Stimulated activated CD4-positive, alpha-beta T cell treated with anti-CD3 and anti-CD28 coated beads, Interleukin-15, amount 100 ng/mL, for 24 hours (primary cell): ENCODE measurements at regions not wholly inside any gene's neighbourhood (a gene's known extent, or its start where the extent isn't known, plus 50 kb on each side); places are given as distances from the start of the nearest gene placed in this dataset.
"Not testable (repeated sequence)": the region's sequence is repeated elsewhere in the genome, so short reads cannot be mapped to it uniquely, and the experiment has no call there.

ENCODE experiments used
- DNase-seq: peaks from one replicate; pipeline ENCODE4 v3.0.0-alpha.2; 2020

DNA sequence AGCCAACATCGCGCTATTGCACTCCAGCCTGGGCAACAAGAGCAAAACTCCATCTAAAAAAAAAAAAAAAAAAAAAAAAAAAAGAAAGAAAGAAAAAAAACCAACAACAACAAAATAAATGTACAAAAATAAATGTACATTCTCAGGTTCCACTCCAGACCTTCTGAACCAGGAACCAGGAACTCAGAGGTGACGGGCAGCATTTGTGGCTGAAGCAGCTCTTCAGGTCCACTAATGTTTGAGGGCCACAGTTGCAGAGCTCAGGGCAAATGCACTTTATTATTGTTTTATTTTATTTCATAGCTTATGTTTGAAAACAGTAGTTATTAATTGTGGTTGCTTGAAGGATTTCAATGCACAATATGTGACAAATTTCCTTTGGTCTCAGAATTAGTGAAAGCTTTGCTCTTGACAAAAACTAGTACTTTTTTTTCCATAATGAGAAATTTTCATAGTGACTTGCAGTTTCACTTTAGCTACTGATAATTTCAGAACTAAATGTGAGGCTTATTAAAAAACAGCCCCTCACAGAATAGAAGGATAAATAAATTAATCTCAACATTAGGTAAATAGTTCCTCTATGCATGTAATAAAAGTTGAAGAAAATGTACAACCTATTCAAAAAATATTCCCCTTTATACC lies 378.4 kb upstream of the SPHKAP start:
- DNase-seq = no peak

DNA sequence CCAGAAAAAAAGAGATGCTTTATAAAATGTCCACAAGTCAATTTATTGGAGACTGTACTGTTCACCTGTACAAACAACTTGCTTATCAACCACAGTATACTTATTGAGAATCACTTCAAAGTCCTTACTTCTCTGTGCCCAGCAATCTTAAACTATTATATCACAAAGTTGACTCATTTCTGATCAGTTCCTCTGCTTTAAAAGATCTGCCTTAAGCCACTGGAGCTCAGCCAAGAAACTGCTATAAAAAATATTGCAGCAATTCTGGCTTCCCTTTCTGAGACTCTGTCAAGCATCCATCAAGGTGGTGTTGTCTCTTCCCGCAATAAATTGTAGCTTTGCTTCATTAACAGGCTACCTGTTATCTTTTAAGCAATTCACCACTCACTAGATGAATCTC lies 375.2 kb upstream of the SPHKAP start:
- DNase-seq = no peak

DNA sequence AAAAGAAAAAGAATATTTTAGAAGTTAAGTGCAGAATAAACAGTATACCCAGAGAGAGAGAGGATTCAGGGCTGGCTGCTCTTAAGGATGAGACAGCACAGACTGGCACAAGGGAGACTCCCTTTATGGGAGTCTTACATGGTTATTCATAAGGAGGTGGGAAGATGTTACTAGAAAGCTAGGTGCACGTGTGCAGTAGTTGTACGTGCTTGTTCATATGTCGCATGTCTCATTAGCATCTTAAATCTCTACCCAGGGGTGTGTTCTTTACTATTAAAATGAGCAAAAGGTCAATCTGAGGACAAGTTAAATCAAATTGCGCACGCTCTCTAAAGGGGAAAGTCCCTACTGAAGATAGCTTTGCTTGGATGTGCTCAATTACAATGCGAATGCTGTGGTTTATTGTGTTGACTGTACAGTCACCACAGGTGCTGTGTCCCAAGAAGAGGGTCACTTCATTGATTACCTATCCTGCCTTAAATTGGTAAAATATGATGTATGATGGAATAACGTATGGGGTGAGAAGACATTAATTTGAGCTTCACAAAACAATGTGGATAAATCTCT lies 368.0 kb upstream of the SPHKAP start:
- no peak for DNase-seq

DNA sequence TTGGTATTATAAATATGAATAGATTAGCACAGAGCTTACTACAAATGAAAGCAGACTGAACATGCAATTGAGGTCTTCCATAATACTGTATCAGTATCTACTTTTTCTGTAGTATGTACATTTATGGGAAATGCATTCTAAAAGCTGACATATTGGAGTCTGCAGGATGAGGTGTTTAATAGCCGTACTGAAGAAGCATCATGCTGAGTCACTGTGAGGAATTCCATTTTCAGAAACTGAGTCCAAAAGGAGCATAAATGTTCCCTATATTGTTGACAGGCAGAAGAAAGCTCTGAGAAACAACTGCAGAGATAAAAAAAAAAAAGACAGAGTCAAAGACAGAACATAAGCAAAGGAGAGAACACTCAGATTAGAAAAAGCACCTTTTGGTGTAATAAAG lies 366.7 kb upstream of the SPHKAP start:
- DNase-seq = no peak

DNA sequence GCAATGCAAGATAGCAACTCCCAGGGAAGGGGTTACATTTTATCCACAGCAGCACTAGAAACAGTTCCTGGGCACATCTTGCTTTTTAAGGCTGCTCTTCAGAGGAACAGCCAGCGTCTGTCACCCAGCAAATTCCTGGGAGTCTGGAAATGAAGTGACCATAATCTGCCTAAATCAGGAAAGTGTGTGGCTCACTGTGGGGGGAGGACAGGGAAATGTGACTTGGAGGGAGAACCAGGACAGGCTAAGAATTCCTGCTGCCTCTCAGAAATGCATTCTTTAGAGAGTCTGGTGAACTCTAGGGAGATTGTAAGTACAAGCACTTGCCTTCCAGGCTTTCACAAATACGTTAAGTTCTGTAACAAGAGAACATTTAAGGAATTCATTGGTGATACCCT lies 364.3 kb upstream of the SPHKAP start:
- no peak for DNase-seq

DNA sequence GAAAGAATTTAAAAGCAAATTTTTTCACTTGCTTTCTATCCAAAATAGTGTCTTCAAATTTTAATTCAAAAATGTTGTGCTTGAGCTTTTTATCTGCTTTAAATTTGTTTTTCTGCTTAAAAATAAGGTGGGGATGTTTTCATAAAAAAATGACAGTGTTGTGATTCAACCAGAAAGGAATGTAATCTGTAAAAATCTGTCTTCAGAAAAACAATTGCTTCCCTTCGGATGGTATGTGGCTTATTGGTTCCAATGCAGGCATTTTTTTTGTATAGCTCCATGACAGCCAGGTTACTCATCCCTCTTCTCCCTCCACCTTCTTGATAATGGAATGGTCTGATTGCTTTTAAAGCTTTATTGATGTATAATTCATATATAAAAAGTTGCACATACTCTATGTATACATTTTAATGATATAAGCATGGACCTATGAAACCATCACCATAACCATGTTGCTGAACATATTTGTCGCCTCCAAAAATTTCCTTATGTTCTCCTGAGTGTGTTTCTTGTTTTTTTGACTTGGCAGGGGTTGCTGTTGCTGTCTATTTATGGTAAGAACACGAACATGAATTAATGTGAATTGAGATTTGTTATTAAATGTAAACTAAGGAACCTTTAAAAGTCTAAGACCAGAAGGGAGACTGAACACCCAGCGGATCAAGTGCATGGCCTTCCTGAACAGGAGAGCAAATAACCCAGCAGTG lies 363.7 kb upstream of the SPHKAP start:
- DNase-seq = no peak

DNA sequence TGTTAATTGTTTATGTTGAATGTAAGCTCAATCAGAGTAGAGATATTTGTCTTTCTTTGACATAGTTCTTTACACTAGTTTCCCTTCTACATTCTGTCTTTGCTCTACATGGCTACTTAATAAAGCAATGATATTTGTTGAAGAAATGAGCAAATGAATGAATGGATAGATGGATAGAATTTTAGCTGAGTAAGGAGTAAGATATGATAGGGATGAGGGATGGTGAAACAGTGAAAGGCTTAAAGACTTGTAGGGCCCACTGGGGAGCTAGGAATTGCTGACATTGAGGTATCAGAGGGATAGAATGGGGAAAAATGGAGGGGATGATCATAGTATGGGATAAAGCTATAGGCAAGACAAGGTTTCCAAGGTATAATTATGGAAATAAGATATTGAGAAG lies 361.6 kb upstream of the SPHKAP start:
- DNase-seq = no peak

DNA sequence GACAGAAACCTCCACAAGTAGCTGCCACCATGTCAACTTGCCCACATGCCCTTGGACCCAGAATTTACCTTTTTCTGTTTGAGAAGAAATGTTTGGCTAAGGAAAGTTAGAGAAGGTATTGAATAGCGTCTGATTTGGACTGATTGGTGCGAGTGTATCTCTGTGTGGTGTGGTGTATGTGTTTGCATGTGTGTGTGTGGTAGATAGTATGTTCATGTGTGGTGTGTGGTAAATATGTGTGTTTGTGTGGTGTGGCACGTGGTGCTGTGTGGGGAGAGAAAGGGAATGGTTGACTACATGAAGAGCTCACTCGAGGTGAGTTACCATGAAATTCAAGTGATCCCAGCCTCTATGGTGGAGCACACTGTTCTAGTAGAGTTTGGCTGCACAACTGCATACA lies 360.8 kb upstream of the SPHKAP start:
- no peak for DNase-seq

DNA sequence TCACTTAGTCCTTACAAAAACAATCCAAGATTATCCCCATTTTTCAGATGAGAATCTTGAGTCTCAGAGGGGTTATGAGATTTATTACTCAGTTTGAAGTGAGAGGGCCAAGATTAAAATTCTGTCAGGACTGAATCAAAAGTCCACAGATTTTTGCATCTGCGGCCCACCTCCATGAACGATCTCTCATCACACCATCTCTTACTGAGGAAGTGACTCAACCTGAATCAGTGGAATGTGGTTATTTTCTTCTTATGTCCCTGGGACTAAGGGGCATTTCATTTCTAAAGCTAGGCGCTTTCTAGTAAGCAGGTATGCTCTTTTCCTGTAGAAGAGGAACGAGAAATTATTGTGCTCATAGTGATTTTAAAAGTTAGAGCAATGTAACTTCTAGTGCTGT lies 360.3 kb upstream of the SPHKAP start:
- no peak for DNase-seq

DNA sequence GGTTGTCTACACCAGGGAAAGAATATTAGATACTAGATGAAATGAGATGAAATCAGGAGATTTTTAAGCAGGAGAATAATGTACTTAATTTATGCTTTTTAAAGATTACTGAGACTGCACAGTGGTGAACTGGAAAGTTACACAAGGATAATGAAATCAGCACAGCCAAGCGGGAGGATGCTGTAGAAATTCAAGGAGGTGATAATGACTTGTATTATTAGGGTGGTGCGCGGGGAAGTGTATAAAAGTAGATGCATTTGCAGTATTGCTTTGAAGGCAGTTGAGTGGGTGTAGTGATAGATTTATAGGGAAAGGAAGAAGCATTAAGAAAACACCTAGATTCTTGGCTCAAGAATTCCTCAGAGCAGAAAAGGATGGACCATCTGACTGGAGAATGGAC lies 359.5 kb upstream of the SPHKAP start:
- no peak for DNase-seq

DNA sequence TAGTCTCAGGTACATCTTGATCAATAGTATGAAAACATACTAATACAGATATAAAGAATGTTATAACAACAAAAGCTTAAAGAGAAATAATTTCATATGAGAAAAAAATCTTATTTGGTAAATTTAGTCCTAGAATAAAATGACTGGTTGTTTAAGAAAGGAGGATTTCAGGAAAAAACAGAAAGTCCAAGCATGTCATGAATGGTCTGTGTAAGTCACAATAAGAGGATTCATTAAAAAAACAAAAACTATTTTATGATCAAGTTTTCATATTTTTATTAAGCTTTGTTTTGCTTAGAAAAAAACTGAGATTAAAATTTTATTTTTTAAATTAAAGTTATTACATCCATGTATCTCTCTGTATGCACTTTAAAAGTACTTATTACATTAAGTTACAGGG lies 353.9 kb upstream of the SPHKAP start:
- DNase-seq = no peak

DNA sequence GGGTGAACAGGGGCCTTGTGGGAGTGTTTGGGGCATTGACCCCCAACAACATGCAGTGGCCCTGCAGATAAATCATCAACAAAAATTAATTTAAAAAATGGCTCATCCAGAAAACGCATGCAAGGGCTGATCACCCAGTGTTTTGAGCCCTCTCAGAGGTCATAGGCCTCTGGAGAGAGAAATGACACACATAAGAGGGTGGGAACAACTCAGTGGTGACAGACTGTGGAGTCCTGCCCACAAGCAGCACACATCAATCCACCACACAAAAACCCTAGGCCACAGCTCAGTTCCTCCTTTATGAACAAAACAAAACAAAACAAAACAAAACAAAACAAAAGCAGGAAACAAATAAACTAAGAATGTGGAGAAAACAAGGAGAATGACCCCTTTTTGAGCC lies 351.7 kb upstream of the SPHKAP start:
- no peak for DNase-seq

DNA sequence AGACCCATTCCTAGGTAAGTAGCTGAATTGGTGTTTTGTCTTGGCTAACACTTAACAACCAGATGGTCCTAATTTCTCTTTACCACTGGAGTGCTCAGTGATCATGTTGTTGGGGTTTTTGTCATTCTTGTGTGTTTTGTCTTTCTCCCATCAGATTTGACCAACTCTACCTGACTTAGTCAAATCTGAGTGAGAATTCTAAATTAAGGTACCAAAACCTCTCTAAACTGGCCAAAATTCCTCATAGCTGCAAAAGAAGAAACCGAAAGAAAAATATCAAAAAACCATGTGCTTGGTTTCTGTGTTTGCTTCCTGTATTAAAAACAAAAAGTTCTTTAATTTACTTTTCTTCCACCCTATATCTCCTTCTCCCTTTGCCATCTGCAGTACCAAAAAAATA lies 350.7 kb upstream of the SPHKAP start:
- no peak for DNase-seq

DNA sequence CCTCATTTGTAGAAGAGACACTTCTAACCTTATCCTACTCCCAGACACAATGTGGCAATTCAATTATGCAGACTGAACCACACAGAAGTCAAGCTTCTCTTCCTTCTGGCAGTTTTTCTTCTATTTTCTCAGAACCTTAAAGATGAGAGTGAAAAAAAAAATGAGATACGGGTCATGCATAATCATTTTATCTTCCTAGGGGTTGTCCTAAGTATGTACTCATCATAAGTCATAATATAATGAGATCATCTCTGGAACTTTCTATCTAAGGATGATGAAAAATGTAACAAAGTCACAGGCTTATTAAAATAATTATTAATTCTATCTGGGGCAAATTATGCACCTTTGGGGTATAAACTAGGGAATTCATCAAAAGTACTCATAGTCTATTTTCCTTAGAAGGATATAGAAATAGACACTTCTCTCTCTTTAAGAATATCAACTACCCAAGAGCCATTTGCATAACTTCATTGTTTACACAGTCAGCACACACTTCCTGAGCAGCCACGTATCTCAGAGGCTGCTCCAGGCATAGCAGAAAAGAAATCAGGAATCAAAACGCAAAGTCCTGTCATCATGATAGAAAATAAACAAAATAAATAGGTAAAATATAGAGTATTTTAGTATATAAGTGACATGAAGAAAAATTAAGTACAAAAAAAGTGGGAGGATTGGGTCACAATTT lies 345.9 kb upstream of the SPHKAP start:
- no peak for DNase-seq

DNA sequence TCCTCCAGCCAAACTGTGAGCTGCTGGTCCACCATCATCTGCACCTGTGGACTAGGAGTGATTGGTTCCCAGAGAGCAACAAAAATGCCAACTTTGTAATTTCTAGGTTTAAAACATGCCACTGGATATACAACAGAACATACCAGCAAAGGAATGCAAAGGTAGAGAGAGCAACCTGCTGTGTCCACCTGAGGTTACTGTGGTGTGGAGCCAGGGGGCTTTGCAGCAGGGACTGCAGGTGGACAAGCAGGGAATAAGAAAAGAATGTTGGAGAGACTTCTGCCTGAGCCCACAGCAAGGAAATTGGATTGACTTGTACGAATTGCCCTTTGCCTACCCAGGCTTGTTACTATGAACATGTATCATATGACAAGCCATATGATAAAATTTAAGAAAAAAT lies 345.2 kb upstream of the SPHKAP start:
- DNase-seq = no peak

DNA sequence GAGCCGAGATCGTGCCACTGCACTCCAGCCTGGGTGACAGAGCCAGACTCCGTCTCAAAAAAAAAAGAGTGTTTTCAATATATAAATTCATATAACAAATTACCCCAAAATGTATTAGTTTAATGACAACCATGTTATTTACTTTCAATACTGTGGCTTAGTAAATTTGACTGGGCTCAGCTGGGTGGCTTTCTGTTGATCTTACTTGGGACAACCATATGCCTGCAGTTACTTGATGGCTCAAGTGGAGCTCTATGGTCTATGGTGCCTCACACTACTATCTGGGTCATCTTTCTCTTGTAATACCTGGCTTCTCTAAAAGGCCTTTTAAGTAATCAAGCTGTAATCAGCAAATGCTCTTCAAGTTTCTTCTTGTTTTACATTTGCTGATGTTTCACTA lies 341.5 kb upstream of the SPHKAP start:
- DNase-seq = no peak

DNA sequence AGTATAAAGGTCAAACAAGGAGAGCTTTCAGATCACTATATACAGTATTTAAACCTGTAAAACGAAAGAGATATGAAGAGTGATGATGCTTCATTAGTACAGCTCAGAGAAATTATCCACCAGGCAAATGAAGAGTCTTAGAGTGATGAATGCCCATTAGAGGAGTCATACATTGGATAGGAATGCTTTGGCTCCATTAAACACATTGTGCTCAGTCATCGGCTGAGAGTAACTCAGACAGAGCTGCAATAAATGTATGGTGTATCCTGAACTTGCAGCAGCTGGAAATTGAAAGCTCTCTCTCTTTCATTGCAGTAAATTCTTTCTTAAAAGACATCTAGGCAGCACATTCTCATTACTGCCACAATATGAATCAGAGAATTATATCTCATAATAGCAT lies 340.8 kb upstream of the SPHKAP start:
- no peak for DNase-seq

DNA sequence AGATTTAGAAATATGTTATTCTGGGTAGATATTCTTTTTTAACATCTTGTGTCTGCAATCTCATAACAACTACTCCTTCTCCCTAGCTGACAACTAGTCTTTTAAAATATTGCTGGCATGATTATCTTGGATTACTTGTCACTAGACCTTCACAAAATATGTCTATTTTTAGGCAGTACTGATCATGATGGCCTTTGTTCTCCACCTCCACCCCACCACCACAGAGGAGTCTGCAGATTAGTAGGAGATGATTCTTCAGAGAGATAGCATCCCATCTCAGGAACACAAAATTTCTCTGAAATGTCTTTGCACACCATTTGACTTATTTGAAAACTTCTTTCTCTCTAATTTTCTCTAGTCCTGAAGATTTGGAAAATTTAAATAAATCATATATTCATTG lies 338.1 kb upstream of the SPHKAP start:
- DNase-seq = no peak

DNA sequence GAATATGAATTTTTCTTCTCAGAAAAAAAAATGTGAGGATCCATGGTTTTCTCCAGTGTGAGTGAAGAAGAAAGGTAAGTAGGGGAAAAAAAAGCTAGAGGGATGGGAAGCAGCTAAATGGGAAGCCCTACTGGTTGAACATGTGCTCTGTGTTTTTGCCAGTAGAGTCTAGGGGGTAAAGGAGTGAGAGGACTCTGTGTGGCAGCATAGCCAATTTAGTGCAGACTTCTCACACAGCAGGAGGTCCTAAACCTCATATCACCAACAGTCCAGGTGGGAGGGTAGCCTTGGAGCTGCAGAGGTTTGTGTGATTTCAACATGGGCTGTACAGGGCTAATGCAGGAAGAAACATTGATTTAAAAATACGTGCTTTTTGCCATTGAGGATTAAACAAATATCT lies 334.5 kb upstream of the SPHKAP start:
- no peak for DNase-seq

DNA sequence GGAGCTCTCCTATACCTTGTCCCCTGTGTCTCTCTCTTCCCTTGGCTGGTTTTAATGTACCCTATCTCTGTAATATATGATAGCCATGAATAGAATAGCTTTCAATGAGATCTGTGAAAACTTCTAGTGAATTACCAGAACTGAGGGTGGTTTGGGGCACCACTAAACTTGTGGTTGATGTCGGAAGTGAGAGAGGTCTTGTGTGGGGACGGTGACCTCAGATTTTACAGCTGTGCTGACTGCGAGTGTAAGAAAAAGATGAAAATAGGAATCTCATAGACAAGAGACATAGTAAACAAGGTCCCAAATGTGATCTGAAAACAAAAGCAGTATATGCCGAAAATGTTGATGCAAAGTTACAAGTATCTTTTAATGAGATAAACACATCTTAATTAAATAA lies 332.0 kb upstream of the SPHKAP start:
- not testable (repeated sequence) for DNase-seq

DNA sequence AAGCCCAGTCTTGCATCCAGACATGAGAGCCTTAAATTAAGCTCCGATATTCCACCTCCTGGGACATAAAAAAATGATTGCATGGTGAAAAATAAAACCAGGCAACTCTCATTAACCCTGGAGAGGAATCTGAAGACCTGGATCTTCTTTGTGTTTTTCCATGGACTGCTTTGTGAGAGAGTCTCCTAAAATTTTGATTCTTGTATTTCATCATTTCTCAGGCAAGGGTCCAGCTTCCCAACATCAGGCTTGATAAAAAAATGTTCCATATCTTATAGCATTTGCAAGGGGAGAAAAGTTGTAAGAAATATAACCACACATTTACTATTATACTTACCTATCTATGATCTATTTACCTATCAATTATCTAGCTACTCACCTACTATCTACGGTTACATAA lies 327.5 kb upstream of the SPHKAP start:
- no peak for DNase-seq

DNA sequence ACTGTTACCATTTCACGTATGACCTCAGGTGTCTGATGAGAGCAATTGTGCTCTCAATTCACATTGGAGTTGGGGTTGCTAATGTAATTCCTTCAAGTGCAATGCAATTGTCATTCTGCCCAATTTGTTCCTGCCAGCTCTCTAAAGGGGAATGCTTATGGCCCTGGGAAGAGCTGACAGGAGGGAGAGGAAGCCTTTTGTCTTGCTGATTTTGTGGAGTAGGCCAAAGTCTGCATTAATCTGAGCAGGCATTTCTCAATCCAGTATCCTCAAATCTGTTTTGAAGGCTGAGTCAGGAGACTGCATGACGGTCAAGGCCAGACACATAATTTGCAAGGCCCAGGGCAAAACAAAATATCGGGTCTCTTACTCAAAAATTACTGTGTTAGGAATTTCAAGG lies 326.4 kb upstream of the SPHKAP start:
- no peak for DNase-seq

DNA sequence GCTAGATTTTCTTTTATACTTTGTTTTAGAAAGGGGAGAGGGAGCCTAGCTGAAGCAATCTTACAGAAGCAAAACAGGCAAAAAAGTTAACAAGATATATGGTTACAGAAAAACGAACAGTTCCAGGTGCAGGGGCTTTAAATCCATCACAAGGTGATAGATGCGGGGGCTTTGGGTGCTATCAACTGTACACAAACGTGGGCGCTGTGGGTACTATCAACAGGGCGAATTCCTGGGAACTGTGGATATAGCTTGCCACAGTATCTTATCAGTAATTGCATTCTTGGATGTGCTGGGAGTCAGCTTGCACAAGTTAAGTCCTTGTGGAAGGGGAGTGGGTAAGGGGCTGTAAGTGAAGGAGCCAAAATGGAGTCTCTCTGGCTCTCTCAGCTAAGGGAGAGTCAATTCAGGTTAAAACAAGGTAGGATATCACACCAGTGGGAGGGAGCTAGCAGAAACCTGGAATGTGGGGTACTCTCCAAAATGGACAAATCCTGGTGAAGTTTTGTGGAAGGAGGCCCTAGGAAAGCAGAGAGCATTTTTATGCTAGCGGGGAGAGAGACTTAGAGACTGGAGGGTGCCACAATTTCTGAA lies 325.8 kb upstream of the SPHKAP start:
- no peak for DNase-seq

DNA sequence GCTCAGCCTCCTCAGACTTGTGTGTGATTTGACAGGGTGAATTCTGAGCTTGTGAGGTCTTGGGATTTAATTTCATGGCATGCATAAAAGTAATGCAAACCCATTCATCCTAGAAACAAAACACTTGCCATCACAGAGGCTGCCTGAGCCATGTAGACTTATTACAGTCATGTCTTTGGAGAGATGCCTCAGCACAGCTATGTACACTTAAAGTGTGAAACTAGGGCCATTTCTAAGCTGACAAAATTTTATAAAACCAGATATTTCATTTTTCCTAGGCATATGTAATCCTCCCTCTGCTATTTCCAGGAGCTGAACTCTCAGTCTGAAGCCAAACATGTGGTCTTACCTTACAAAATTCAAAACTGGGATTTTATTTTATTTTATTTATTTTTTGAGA lies 322.2 kb upstream of the SPHKAP start:
- no peak for DNase-seq
